Limb (tissue), 2 donors: ENCODE measurements at regions not wholly inside any gene's neighbourhood (a gene's known extent, or its start where the extent isn't known, plus 50 kb on each side); places are given as distances from the start of the nearest gene placed in this dataset.
"Not testable (repeated sequence)": the region's sequence is repeated elsewhere in the genome, so short reads cannot be mapped to it uniquely, and the experiment has no call there.

Experiments used
- DNase-seq, 2 donors: peaks; one replicate each; pipeline ENCODE4 v3.0.0-alpha.2; 2016; ENCODE audit errors: extremely low spot score in 2 of 2

- DNase-seq: no peak
Measured at GRCh38 chr18:29726646-29727045, 1315.9 kb downstream of the DSC3 start.

GRCh38 chr18:29723486-29723885, 1319.1 kb downstream of the DSC3 start:
- DNase-seq: not testable (repeated sequence)

GRCh38 chr18:29715960-29716359, 1326.6 kb downstream of the DSC3 start:
- DNase-seq: not testable (repeated sequence)

- peak in 1 of 2 donors; percentile 17 for DNase-seq
Measured at GRCh38 chr18:29712785-29713184, 1329.8 kb downstream of the DSC3 start.

DNA sequence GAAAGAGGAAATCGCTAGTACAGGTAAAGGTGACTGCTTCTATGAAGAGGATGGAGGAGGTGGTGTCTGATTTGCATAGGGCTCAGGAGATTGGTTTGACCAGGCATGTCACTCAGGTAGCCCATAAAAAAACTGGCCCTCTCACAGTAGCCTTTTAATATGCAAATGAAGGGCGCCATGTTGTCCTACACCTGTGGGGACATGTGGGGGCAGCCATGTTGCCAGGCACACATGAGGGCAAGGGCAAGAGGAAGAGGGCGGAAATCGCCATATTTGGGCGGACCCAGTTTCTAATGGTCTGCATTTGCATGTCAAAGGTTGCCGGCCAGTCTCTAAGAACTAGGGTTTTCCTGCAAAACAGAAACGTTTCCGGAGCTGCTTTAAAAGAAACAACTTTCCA, 1330.6 kb downstream of the DSC3 start:
- DNase-seq: no peak

GRCh38 chr18:29693334-29693733, 1349.2 kb downstream of the DSC3 start:
- no peak for DNase-seq

GRCh38 chr18:29681578-29681977, 1361.0 kb downstream of the DSC3 start:
- no peak for DNase-seq

- DNase-seq: no peak
Measured at GRCh38 chr18:29664278-29665036, 1378.1 kb downstream of the DSC3 start.

GRCh38 chr18:29661924-29662323, 1380.6 kb downstream of the DSC3 start:
- DNase-seq: no peak

- no peak for DNase-seq
Measured at GRCh38 chr18:29660777-29661176, 1381.8 kb downstream of the DSC3 start.

DNA sequence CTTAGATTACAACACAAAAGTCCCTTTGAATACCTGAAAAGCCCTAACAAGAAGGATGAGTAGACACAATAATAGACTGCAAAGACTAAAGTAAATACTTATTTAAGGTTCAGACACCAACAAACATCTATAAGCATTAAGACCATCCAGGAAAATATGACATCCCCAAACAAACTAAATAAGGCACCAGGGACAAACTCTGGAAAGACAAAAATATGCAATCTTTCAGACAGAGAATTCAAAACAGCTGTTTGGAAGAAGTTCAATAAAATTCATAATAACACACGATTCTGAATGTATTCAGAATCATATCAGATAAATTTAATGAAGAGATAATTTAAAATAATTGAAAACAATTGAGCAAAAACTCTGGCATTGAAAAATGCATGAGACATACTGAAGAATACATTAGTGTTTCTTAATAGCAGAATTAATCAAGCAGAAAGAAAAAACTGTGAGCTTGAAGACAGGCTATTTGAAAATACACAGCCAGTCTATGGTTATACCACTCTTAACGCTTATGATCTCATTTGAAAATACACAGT, 1388.8 kb downstream of the DSC3 start:
- no peak for DNase-seq

- DNase-seq: no peak
Measured at GRCh38 chr18:29652797-29653196, 1389.7 kb downstream of the DSC3 start.

DNA sequence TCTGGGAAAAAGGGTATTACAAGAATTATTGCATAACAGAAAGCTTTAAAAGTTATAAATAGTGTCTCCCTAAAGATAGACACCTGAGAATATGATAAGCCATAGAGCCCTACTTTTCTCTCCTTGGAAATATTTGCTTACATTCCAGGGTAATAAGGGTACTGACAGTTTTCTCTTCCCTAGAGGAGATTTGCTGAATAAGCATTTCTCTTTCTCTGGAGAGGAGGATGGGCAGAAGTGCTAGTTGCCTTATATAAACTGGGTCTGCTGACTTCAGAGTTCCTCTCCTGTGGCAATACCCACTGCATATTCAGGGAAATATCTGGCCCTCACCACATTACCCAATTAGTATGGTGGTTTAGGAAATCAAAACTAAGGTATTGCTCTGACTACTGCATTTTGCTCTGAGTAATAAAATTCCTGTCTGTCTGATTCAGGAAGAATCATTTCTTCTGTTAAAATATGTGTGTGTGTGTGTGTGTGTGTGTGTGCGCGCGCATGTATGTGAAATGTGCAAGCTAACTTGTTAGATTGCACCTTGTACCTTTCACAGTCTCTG, 1391.3 kb downstream of the DSC3 start:
- no peak for DNase-seq

DNA sequence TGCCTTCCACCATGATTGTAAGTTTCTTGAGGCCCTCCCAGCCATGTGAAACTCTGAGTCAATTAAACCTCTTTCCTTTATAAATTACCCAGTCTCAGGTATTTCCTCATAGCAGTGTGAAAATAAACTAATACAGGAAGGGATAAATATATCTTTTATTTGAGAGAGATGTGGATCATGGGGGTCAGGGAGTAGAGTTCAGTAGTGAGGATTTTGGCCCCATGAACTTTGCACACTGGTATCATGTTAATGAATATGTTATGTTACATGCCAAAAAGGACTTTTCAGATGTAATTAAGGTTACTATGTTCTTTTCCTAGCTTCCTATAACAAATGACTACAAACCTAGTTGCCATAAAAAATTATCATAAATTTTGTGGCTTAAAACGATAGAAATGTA, 1393.7 kb downstream of the DSC3 start:
- DNase-seq: no peak

- DNase-seq: no peak
Measured at GRCh38 chr18:29647700-29648099, 1394.8 kb downstream of the DSC3 start.

DNA sequence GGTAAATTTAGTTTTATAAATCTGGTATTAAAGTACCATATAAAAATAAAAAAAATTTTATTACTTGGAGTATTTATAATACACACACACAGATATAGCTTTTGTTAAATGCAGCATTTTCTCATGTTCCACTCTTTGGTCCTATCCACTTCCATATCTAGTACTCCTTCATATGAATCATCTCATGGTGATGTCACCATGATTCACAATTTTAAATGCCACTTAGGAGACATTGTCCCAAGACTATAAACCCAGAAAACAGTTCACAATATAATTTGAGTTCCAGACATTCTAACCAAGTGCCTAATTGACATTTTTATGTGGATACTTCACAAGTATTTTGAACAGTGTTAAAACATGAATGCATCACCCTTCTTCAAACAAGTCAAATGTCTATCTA, 1398.3 kb downstream of the DSC3 start:
- no peak for DNase-seq

DNA sequence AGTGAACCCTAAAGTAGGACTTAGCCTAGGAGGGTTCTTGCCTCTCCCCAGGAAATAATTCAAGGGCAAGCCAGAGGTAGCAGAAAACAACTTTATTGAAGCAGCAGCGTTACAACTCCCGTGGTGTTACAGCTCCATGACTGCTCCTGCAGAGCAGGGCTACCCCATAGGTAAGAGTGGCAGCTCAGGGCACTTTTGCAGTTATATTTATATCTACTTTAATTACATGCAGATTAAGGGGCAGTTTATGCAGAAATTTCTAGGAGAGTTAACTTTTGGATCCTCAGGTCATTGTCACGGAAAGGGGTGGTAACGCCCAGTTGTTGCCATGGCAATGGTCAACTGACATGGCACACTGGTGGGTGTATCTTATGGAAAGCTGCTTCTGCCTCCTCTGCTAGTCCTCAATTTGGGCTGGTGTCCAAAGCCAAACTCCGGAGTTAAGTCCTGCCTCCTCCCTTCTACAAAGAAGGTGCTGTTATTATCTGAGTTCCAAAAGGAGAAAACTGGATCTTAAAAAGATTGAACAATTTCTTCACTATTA, 1413.0 kb downstream of the DSC3 start:
- no peak for DNase-seq

GRCh38 chr18:29626094-29626493, 1416.4 kb downstream of the DSC3 start:
- DNase-seq: no peak

DNA sequence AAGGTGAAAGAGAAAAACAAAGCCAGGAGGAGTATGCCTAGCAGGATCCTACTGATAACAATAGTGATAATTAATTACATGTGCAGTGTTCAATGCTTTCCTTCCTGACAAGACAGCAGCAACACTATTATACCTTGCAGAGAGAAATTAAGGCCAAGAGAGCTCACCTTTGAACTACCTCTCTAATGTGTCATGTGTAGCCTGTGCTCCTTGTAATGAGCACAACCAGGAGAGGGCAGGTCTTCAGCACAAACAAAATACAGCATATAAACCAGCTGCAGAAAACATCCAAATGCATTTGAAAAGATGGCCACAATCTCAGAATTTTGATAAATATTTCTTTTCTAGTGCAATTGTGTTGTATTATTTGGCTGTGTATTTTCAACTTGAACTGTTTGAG, 1425.7 kb downstream of the DSC3 start:
- no peak for DNase-seq

GRCh38 chr18:29608982-29609381, 1432.1 kb upstream of the CDH2 start:
- DNase-seq: no peak

DNA sequence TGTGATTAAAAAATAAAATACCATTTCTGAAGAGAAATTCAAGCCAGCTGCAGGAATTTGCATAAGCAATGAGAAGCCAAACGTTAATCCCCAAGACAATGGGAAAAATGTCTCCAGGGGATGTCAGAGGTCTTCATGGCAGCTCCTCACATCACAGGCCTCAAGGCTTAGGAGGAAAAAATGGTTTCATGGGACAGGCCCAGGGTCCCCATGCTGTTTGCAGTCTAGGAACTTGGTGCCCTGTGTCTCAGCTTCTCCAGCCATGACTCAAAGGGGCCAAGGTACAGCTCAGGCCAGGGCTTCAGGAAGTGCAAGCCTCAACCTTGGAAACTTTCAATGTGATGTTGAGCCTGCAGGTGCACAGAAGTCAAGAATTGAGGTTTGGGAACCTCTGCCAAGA, 1428.4 kb upstream of the CDH2 start:
- DNase-seq: no peak

- no peak for DNase-seq
Measured at GRCh38 chr18:29596959-29597358, 1420.0 kb upstream of the CDH2 start.

GRCh38 chr18:29594493-29594892, 1417.6 kb upstream of the CDH2 start:
- DNase-seq: no peak
